PC-9 (cell line): ENCODE measurements at regions not wholly inside any gene's neighbourhood (a gene's known extent, or its start where the extent isn't known, plus 50 kb on each side); places are given as distances from the start of the nearest gene placed in this dataset.

Experiments used
- CTCF ChIP-seq: fragments of 200-600 bp; sonication (generic); conservative IDR thresholded peaks from 2 replicates; pipeline ENCODE4 v1.6.1; 2017; ENCODE audit warnings: mixed run types, antibody characterized with exemption, mild to moderate bottlenecking, moderate library complexity
- EZH2 ChIP-seq: fragments of 200-600 bp; sonication (generic); IDR thresholded peaks from 2 replicates; pipeline ENCODE4 v1.8.0; 2017; ENCODE audit warnings: antibody characterized with exemption, low read depth

GRCh38 chr7:41858201-41858600, 155.3 kb upstream of the INHBA start:
- TF ChIP-seq CTCF (no peak), EZH2 (no peak)
